HK-2 (cell line): ENCODE measurements at regions not wholly inside any gene's neighbourhood (a gene's known extent, or its start where the extent isn't known, plus 50 kb on each side); places are given as distances from the start of the nearest gene placed in this dataset.
"Not testable (repeated sequence)": the region's sequence is repeated elsewhere in the genome, so short reads cannot be mapped to it uniquely, and the experiment has no call there.

Experiments used
- DNase-seq: peaks from one replicate; pipeline ENCODE4 v3.0.0-alpha.2; 2018; ENCODE audit not compliant: unreplicated experiment

DNA sequence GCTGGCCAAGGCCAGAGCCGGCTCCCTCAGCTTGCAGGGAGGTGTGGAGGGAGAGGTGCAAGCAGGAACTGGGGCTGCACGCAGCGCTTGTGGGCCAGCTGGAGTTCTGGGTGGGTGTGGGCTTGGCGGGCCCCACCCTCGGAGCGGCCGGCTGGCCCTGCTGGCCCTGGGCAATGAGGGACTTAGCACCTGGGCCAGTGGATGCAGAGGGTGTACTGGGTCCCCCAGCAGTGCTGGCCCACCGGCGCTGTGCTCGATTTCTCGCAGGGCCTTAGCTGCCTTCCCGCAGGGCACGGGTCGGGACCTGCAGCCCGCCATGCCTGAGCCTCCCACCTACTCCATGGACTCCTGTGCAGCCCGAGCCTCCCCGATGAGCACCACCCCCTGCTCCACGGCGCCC is 115.6 kb upstream of the MARK1 start:
- not testable (repeated sequence) for DNase-seq

DNA sequence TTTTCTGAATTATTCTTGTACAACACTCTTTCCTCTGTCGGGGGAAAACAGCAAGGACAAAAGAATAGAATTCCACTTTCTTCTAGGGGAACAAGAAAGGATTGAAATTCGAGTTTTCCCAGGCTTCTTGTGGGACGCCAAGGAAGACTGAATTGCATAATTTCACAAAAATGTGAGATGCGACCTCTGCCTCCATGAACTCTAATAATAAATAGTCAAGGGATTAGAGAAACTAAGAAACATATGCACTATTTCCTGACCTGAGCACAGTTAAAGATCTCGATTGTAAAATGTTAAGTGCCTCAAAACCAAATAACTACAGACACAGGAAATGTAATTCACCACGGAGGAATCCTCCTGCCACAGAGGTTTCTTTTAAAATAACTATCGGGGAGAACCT is 117.3 kb upstream of the MARK1 start:
- no peak for DNase-seq

DNA sequence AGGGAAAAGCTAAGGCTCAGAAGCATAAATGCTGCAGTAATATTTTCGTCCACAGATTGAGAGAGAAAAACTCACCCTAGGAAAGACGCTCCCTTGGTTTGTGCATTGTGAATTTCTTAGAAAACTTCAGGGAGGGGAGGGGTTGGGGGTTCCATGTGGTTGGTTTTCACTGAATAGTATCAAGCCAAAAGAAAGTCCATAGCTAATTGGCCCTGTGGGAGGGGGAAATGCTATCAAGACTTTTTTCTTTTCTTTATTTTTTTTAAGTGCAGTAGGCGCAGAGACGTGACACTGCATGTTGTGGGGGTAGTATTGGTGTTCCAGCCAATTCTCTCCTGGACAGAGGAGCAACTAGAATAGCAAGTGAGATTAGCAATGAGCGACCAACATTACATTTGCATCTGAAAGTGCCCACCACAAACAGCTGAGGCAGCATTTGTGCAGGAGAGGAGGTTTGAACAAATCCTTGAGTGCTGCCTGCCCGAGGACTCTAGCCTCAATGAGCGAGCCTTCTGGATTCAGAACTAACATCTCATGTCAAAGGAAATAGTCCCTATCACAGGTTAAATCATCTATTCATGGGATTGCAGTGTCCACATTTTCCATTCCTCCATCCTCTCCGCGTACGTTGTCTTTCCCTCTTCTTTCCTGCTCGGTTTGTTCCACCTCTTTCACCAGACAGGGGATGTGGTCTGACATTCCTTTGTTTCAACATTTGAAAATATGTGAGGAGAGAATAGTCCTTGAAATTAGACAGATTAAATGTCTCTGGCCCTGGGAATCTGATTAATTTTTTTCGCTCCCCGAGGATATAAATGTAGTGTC is 118.0 kb upstream of the MARK1 start:
- no peak for DNase-seq

DNA sequence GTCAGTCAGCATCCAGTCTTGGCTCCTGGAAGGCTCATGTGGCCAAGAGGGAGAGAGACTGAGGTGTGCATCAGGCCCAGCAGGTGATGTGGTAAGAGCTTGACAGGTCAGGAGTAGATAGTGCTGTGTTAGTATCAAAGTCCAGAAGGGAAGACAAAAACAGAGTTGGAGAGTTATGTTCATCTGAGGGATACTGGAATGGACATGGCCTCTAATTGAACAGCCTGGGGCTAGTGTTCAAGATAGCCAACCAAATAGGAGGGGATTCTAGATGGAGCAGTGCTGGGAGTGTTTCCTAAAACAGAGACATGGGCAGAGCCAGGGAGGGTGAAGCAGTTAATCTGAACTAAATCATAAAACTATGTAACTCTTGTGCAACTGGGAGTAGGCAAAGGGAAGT is 120.7 kb upstream of the MARK1 start:
- no peak for DNase-seq

DNA sequence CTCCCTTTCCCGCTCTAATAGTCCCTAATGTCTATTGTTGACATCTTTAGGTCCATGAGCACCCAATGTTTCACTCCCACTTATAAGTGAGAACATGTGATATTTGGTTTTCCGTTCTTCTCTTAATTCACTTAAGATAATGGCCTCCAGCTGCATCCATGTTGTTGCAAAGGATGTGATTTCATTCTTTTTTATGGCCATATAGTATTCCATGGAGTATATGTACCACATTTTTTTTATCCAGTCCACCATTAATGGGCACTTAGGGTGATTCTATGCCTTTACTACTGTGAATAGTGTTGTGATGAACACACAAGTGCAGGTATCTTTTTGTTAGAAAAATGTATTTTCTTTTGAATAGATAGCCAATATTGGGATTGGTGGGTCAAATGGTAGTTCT is 126.0 kb upstream of the RAB3GAP2 start:
- no peak for DNase-seq

DNA sequence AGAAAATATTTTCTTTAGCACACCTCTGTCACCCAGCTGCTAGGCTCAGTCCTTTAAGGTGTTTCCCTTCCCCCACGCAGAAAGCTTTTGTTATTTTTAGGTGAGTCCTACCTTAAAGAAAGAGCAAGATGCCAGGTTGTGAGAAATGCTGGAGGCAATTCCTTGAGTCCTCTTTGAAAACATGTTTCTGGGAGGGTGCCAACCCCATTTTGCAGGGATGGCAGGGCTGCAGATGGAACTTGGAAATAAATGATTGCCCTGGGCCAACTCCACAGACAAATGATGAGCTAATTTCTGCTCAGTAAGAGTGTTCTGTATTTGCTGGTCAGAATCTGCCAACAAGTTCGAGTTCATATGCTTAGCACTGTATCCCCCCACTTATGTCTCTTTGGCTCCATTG is 119.2 kb upstream of the RAB3GAP2 start:
- DNase-seq = no peak

DNA sequence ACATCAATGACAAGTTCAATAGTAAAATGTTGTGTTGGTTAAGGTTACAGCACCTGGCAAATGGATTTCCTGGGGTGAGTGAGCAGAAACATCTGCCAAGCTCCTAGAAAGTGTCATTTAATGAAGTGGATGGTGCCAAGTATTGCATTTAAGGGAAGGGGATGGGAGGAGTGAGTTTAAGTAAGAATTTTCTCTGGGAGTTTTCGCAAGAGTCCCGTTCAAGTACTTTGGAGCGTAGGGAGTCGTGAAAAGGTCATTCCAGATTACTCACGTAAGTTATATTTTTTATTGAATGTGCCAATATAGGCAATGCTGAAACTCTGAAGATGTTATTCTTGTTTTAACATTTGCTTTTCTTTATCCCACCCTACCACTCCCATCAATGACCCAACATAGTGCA is 117.4 kb upstream of the RAB3GAP2 start:
- DNase-seq = no peak

DNA sequence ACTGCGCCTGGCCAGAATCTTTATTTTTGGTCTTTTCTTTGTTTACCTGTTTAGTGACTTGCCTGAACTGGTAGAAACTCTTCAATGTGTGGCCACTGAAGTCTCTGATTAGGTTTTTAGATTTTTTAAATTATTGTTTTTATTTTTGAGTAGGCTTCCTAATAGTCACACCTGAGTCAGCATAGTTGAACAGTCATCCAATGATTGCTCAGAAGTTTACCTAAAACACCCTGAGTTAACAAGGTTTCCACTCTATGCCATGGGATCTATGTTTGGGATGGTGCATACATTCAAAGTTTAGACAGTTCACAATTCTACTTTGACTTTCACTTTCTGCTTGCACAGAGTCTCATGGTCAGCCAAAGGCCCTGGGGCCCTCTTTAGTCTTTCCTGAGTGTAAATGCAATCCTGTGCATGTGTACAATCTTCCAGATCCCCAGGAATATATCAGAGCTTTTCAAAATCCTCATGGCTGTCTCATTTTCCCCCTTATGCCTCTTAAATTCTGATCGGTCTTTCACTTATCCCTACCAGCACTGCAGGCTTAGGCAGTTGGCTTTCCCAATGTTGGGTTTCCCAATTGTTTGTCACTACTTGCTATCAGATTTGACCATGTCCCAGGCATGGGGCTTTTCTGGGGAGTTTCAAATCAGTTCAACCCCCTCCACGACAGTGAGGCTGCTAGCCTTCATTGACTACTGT is 114.4 kb upstream of the RAB3GAP2 start:
- DNase-seq = no peak

DNA sequence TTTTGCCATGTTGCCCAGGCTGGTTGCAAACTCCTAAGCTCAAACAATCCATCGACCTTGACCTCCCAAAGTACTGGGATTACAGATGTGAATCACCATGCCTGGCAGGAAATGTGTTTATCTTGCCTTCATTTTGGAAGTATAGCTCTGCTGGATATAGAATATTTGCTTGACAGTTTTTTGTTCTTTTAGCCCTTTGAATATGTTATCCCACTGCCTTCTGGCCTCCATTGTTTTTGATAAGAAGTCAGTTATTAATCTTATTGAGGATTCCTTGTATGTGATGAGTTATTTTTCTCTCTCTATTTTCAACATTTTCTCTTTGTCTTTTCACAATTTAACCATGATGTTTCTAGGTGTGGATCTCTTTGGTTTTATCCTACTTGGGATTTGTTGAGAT is 112.9 kb upstream of the RAB3GAP2 start:
- DNase-seq = no peak

GRCh38 chr1:220382994-220383393 is 110.7 kb upstream of the RAB3GAP2 start:
- DNase-seq = no peak

GRCh38 chr1:220380885-220381284 is 108.6 kb upstream of the RAB3GAP2 start:
- no peak for DNase-seq

- DNase-seq = no peak
These were observed 106.5 kb upstream of the RAB3GAP2 start for GRCh38 chr1:220378571-220379302.

DNA sequence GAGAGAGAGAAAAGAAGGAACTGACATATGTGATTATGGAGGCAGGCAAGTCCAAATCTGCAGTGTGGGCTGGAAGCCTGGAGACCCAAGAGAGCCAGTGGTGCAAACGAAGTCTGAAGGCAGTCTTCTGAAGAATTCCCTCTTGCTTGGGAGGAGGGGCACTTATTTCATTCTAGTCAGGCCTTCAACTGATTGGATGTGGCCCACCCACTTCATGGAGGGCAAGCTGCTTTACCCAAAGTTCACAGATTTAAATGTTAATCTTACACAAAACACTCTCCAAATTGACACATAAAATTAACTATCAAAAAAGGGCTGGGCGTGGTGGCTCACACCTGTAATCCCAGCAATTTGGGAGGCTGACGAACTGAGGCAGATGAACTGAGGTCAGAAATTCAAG is 103.5 kb upstream of the RAB3GAP2 start:
- no peak for DNase-seq

DNA sequence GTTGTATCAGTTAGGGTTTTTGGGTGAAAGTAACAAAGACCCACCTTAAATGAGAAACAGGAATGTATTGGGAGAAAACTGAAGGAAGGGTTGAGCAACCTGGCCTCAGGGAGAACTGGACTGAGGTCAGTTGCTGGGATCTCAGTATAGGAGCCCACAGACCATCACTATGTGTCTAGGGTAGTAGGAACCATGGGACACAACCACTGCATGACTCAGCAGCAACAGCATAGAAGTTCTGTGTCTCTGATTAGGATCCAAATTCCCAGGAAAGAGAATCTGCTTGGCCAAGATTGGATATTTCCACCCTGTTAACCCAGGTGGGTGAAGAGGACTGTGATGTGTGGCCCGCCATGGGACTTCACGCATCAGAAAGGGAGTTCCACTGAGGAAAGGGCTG is 102.2 kb upstream of the RAB3GAP2 start:
- DNase-seq = no peak

DNA sequence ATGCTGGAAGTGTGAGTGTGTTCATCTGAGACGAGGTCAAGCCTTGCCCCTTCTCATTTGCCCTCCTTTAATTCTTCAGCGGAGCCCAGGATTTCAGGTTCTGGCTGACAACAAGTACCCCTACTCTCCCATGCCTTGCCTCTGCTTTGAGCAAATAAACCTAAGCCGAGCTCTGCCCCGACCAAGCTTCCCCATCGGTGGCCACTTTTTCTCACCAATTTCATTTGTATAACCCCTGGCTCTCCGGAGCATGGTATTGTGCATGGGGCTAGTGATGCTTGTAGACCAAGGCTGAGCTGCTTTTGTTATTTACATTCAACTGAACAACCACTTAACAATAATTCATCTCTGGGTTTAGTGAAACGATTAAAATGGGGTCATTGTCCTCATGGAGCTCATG is 100.2 kb upstream of the RAB3GAP2 start:
- no peak for DNase-seq

DNA sequence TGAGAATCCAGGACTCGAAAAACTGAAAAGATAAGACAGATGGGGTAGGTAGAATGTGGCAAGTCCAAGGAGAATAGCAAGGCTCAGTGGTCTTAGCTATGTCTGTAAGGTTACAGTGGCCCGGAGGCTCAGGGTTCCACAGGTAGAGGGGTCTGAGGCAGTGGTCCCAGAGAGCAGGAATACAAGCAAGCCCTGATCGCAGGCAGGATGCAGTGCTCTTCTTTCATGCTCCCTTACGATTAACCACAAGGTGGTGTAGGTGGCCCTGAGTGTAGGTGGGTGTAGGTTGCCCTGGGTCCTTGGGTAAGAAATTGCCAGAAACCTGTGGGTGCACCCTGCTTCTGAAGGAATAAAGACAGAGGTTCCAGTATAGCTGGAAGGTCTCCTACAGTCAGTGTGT is 99.1 kb upstream of the RAB3GAP2 start:
- DNase-seq = no peak

DNA sequence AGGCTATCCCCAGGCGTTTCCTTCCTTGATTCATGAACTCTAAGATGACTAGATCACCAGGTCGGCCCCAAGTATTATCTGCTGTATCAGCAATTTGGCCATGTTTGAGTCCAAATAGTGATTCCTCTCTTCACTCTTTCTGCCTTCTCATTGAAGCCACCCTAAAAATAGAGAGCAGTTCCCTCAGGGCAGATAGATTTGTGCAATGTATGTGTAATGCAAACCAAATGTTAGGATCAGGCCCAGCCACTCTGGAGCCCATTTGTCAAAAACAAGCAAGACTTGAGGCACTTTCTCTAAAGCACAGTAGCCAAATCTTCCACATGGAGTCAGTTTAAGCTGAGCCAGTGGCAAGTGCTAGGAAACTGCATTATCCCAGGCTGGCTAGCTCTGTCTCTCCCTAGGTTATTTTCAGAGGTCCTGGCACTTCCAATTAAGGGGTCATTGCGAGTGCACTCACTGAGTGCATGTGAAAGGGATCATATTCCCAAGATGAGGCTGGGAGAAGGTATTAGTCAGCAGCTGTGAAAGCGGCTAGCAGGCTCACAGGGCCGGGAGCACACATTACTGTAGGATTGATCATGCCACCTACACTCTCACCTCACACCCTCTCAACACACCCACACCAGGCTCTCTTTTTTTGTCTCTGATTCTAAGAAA is 97.9 kb upstream of the RAB3GAP2 start:
- DNase-seq = peak; percentile 57

GRCh38 chr1:220369511-220369910 is 97.3 kb upstream of the RAB3GAP2 start:
- DNase-seq = no peak

GRCh38 chr1:220368352-220369265 is 96.4 kb upstream of the RAB3GAP2 start:
- no peak for DNase-seq

GRCh38 chr1:220367833-220368232 is 95.6 kb upstream of the RAB3GAP2 start:
- DNase-seq = no peak

- DNase-seq = no peak
These were observed 94.0 kb upstream of the RAB3GAP2 start for GRCh38 chr1:220366269-220366668.
